GM19395 (cell line): ENCODE measurements at regions not wholly inside any gene's neighbourhood (a gene's known extent, or its start where the extent isn't known, plus 50 kb on each side); places are given as distances from the start of the nearest gene placed in this dataset.

Experiments used
- ATAC-seq: cut with Tn5 transposase; IDR thresholded peaks from one replicate; pipeline ENCODE4 v1.9.1; 2021; ENCODE audit warnings: mild to moderate bottlenecking, moderate library complexity; ENCODE audit not compliant: unreplicated experiment

DNA sequence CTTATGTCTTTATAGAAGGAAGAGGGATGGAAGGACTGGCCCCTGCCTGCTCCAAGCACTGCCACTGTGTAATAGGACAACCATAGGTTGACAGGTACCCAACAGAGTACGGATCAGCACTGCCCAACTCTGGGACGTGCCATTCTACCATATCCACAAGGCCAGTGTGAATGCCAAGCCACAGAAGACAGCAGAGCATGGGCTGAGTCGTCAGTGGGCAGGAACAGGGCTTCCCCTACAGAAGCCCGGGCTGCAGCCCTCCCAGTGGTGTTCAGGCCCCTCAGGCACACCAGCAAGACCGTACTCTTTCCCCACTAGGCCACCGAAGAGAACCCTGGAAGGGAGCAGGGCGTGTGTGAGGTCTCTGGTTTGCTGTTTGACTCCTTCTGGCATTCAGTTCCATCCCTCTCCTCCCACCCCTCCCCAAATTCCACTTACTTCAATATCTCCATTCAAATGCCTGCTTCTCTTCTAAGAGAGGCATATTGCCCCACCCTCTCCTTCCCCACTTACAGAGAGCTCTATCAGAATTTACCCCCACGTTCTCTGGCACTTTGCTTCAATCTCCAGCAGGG, 209.4 kb downstream of the FOXO1 start:
- ATAC-seq: no peak

DNA sequence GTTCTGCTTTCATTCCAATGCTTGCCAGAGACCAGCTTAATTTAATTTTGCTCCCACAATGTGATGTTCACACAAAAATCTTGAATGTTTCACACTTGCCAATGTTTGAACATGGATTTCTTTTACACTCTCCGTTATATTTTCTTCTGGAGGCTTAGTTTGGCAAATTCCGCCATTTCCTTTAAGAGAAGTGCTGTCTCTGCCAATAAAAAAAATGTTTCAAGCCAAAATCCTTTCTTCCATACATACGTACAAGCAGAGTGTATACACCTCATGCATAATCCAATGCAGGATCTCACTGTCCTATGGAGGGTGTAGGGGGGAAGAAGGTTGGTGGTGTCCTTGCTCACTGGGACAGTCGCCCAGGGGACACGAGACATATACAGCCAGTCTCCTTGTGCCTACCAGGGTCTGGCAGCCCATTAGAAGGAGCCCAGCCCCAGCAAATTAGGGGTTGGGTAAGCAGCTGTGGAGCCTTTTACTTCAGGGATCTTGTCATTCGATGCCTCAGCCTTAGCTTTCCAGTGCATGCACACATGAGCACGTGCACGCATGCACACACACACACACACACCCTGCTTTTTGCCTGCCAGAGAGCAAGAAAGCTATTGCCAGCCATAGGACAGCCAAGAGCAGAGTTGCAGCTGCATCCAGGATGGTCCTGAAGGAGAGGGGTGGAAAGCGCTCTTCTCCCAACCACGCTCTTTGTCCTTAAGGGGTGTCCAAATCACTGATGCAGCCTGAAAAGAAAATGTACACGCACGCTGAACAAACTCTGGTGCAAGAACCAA, 208.3 kb downstream of the FOXO1 start:
- ATAC-seq: no peak

DNA sequence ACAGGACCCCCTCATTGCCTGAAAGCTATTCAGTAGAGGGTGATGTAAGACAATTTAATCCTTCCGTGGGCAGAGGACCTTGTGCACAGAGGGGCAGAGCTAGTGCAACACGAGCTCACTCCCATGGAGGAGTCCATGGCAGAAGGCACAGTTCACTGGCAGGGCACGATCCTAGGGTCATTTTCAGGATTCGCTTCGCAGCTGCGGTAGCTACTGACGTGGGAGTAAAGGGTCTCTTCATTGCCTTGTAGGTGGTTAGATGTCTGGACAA, 207.8 kb downstream of the FOXO1 start:
- no peak for ATAC-seq

DNA sequence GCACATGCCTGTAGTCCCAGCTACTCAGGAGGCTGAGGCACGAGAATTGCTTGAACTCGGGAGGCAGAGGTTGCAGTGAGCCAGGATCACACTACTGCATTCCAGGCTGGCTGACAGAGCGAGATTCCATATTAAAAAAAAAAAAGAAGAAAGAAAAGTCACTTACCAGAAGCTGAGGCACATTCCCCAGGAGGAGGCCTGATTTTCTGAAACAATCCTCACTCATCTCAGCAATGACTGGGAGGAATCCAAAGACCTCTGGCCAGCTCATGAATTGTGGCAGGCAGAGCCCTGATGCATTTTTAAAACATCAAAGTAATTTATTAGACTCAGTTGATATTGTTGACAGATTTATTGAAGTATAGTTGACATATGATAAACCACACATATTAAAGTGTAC, 206.3 kb downstream of the FOXO1 start:
- ATAC-seq: no peak

DNA sequence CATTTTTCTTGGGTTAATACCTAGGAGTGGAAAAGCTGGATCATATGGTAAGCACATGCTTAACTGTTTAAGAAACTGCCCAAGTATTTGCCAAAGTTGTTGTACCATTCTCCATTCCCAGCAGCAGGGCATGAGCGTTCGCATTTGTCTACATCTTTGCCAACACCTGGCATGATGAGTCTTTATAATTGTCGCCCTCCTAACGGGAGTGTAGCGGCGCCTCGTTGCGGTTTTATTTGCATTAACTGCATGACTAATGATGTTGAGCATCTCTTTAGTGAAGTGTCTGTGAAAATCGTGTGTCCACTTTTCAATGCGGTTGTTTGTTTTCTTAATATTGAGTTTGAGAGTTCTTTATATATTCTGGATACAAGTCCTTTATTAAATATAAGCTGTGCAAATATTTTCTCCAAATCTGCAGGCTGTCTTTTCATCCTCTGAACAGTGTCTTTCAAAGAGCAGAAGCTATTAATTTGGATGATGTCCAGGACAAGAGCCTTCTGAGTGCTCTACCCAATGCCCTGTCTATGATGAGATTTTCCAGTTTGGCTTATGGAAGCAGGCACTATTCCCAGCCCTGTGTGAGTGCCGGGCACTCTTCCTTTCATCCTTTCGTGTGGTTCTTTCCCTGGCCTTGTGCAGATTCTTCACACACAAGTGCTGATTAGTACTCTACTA, 202.0 kb downstream of the FOXO1 start:
- no peak for ATAC-seq

DNA sequence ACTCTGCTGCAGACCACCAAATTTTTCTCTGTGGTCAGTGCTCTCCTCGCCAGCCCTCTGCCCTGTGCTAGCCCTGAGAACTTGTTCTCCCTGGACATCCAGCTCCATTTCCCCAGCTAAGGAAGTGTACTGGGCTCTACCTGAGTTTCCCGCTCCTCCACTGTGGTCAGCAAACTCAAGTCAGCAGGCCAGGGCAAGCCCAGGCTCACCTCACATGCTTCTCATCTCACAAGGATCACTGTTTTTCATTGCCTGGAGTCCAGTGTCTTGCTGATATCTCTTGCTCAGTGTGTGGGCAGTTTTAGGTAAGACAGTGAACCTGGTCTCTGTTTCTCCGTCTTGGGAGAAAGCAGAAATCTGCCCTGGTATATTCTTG, 201.4 kb downstream of the FOXO1 start:
- no peak for ATAC-seq

DNA sequence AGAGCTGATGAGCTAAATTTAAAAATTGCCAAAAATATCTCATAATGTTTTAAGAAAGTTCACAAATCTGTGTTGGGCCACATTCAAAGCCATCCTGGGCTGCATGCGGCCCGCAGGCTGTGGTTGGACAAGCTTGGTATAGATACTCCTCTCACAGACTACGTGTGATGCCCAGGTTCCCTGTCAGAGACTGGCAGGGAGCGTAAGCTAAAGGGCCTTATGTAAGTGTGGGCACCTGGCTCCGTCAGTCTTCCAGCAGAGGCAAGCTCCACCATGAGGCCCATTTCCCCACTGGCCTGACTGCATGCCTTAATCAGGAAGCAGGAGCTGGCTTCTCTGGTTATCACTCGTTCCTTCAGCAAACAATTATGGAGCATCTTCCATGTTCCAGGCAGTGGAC, 200.2 kb downstream of the FOXO1 start:
- ATAC-seq: no peak

DNA sequence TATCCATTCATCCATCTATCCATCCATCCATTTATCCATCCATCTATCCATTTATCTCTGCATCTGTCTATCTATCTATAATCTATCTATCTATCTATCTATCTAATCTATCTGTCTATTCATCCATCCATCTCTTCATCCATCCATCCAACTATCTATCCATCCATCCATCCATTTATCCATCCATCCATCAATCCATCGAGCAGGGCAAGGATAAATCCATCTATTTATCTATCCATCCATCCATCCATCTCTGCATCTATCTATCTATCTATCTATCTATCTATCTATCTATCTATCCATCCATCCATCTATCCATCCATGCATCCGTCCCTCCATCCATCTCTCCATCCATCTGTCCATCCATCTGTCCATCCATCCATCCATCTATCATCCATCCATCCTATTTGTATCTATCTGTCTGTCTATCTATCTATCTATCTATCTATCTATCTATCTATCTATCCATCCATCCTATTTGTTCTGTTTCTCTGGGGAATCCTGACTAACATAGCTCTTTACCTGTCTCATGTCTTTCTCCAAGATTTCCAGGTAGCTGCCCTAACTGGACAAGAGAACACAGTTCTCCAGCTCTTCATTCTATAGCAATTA, 198.1 kb downstream of the FOXO1 start:
- no peak for ATAC-seq

DNA sequence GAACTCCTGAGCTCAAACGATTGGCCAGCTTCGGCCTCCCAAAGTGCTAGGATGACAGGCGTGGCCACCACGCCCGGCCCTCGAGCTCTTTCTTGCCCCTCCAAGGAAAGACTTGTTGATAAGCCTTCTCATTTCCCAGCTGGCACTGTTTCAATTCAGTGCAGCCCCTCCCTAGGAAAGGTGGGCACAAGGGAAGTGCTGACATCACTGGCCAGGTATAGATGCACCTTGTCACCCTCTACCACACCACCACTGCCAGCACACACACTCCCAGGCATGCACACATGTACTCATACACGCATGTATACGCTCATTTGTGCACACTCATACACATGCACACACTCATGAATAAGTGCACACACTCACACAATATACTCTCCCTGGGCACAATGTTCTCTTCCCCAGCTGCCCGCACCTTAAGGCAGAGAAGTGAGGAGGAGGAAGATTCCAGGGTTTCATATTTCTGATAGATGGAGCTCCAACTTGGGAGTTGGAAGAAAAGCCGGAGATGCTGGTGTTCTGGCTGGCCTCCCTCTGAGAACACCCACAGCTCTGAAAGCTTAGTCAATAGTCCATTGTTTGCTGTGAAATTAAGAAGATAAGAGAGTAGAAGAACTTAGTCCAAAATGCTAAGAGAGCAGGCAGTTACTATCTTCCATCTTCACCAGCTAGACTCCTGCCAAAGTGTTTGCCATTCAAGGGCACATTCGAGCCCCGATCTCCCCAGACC, 196.7 kb downstream of the FOXO1 start:
- no peak for ATAC-seq

DNA sequence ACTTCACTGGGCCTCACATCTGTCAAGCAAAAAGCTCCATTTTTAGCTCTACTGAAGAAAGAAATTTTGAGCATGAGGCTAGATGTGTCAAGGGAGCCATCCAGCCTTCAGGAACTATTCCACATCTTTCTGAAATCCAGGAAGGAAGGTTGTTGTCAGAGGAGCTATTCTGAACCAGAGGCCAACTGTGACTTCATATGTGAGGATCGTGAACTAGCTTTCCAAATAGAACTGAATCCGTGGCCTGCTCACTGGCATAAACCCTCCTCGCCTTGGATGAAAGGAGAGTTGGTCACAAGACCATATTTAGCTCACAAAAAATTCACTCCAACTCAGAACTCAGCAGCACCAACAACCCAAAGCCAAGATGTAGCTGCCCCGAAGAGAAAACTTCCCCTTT, 195.8 kb downstream of the FOXO1 start:
- no peak for ATAC-seq

DNA sequence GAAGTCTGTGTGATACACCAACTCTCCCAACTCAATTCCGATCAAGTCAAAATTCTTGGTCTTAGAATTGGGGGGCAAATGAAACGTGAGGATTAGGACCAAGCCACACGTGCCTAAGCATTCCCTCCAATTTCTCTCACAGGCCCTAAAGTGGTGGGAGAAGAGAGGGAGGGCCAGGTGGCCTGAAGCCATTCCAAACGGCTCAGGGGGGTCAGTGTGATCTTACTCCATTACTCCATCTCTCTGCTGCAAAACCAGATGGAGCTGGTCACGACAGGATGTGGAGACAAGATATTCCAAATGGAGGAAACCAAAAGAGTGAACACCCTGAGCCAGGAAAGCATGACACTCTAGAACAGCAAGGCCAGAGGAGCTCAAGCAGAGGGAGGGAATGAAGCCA, 195.4 kb downstream of the FOXO1 start:
- no peak for ATAC-seq

DNA sequence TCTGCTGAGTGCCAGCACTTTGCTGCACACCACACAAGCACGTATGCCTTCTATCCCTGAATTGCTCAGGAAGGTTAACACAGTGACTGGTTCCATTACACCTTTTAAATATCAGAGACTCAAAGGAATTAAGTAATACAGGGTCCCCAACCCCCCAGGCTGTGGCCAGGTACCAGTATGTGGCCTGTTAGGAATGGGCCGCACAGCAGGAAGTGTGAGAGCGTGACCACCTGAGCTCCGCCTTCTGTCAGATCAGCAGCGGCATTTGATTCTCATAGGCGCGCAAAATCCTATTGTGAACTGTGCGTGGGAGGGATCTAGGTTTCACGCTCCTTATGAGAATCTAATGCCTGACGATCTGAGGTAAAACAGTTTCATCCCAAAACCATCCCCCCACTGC, 194.5 kb downstream of the FOXO1 start:
- no peak for ATAC-seq

DNA sequence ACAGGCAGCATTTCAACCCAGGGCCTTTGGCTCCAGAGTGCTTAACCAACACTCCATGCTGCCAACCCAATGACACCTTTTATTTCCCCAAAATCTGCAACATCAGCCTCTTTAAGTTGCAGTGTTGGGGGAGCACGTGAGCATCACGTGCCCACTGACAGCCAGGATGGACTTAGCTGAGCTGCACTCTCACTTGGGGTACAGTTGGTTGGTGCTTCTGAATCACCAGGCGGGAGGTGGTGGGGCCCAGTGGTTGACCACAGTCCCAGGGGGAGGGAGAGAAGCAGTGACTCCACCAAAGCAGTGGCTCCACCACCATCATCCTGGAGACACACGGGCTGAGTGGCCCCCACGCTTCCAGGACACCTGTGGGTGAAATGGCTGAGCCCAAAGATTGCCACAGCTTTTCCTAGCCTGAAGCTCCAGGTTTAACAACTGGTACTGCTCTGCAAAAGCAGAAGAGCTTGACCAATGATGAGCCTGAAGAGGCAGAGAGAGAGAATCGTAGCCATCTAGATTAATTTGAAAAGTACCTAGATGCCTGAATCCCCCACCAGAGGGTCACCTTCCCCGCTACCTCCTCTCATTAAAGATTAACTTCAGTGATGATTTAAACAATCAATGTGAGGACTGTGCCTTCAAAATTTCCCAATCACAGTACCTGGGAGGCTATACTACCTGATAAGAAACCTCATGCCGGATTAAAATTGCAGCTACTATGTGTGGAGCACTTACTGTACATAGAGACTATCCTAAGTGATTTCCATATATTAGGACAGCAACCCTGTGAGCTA, 193.8 kb downstream of the FOXO1 start:
- ATAC-seq: no peak

DNA sequence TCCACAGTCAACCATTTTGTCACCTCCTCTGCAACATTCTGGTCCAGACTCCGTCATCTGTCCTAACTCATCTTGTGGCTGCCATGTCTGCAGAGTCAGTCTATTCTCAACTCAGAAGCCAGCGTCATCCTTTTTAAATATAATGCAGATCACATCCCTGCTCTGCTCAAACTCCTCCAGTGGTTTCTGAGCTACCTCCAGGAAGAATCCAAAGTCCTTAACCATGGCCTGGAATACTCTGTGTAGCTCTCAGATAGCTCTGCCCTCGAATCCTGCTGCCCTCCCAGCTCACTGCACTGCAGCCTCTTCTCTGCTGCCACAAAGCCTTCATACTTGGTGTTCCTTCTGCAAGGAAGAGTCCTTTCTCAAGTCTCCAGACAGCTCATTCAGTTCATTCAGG, 190.8 kb downstream of the FOXO1 start:
- no peak for ATAC-seq

DNA sequence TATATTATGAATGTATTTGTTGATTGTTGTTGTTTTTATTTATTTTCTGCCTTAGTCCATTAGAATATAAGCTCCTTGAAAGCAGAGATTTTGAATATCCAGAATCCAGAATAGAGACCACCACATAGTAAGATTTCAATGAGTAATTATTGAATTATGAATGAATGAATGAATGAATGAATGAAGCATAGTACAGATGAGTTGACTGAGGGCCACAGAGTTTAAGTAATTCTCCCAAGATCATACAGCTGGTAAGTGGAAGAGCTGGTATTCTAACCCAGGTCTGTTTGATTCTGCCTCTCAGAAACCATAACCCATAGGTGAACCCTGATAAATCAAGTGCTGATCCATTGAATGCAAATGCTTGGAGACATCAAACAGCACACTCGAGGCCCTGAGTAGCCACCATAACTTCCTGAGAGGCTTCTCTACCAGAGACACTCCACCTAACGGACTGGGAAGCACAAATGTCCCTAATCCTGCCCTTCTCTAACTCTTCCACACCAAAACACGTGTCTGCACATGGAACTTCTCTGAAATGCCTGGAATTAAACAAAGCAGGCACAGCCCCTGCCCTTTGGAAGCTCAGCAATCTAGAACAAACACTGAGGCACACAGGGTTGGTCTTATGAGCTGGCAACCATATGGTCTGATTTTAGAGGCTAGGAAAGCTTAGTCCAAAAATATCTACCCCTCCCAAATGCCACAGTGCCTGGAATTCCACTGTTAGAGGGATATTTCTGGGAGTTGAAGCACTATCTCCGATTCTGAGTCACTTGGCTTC, 190.1 kb downstream of the FOXO1 start:
- no peak for ATAC-seq

DNA sequence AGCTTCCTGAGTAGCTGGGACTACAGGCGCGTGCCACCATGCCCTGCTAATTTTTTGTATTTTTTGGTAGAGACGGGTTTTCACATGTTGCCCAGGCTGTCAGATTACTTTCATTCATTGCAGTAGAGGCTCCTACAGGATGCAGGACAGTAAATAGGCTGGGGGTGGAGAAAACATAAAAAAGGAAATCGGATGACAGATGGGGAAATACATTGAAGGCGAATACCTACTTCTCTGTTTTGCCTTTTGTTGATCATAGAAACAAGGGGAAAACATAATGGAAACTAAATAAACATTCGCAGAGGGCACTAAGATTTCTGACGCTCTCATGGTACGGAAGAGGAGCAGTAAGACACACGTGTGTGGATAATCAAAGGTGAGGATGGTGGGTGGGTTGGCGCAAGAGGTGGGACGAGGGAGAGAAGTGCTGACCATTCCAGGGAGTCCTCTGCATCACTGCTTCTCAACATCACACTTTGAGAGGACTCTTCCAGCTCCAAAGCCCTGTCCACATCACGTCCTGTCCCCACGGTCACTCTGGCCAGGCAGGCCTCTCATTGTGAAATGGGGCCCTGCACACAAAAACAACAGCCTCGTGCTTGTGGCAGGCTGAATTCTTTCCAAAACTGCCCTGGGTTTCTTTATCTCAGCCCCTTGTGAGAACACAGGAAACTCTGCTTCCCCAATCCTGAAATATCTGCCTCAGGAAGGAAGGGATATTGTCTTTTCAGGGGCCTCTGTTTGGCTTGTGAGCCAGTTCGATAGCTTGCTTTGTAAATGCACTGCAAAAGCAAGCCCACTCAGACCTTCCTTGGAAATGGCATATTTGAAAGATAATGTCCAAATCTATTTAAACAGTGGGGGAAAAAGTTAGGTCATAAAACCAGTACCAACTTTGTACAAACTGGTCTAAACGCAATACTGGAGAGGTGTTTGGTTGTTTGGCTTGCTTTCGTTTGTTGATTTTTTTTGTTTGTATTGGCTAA, 188.5 kb downstream of the FOXO1 start:
- no peak for ATAC-seq

DNA sequence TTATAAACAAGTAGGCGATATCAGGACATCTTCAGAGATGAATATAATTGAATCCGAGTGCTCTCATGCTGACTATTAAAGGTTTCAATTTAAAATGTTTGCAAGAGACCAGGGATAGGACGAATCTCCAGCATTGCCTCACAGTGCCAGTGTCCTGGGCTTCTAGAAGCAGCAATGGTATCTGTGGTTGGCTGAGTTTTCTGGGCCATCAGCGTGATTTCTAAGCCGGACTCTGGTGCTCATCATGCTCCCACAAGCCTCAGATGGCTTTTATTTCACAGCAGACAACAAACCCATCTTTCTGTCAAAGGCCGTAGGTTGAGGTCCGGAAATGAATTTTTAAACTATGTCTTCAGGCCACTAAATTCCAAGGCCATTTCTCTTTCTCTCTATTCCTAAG, 187.7 kb downstream of the FOXO1 start:
- ATAC-seq: no peak

DNA sequence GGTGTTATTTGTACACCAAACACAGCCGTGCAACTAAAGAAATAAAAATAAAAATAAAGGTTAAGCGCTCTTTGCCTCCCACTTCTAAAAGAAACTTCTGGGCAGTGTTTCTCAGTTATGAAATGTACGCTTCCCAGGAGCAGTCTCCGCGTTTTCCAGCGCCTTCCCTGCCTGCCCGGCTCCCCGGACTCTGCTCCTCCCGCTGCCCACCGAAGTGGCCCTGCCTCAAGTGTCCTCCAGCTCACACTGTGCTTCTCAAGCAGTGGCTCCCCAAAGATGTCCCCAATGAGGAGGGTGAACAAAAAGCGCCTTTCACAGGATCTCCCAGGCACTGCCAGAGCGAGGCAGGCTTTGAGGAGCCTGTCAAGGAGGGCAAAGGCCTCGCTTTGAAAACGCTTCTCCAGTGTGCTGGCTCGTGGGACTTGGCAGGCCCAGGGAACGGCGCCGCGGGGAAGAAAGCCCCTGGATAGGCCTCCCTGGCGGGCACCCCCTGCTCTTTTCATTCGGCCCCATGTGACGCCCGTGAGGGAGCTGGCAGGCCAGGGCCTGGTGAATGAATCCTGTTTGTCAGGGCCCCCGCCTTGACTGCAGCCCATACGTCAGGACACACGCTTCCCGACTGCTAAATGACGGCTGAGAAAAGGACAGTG, 187.1 kb downstream of the FOXO1 start:
- ATAC-seq: no peak
